GM21723 (cell line): ENCODE measurements at regions not wholly inside any gene's neighbourhood (a gene's known extent, or its start where the extent isn't known, plus 50 kb on each side); places are given as distances from the start of the nearest gene placed in this dataset.
A peak's percentile ranks its signal among the peaks of the same experiment; 100 is the strongest.

Experiments used
- ATAC-seq: cut with Tn5 transposase; IDR thresholded peaks from one replicate; pipeline ENCODE4 v1.9.1; 2021; ENCODE audit warnings: mild to moderate bottlenecking, moderate library complexity; ENCODE audit not compliant: unreplicated experiment

DNA sequence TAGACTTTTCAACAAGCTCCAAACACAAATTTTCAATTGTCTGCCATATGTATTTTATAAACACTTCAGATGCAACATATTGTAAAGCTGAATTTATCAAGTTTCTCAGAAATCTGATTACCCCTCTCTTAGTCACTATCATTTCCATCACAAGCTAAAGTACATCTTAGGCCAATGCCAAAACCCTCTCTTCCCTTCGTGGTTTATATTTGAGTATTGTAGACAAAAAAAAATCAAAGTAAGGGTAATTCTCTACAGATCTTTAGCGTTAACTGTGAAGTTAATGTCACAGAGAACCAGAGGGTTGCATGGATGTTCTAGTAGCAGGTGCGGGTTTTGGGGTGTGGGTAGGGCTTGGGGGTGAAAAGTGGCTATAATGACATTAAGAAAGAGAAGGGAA lies 387.7 kb upstream of the PTGER4 start:
- no peak for ATAC-seq

DNA sequence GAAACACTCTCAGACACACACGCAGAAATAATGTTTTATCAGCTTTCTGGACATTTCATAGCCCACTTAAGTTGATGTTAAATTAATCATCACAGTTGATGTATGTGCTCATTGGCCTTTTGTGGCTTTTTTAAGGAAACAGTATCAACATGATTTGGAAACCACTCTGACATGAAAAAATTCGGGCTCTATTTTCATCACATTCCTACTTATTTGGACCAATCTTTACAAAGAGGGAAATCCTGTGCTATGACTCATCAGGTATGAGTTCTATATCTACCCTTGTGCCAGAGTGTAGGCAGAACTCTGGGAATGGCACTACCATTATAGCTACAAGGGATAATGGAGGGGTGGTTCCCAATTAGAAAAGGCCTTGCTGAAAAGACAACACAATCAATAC lies 388.4 kb upstream of the PTGER4 start:
- ATAC-seq = no peak

DNA sequence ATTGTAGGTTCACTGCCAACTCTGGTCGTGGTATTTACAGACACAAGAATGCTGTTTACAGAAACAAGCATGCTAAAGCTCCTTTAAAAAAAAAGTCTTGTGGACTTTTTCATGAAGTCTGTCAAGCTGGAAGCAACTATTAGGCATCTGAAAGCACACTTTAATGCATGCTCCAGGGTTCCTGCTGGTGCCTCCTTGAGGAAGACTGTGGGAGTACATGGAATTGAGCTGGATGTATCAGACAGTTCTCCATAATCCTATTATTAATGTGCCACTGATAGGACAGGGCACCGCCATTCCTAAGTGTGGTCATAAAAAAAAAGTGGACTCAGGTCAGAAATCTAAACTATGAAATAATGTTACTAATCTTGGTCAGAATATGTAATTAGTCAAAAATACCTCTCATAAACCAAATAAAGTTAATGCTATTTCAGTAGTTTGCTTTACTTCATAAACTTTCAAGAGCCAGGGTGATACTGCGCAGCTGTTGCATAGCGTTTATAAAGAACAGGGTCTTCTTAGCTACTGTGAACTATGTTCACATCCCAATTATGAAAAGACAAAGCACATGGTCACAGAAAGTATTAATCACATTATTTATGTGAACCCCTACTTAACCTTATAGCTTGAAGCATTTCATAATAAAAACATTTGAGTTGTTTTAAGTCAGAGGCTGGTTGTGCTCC lies 390.8 kb upstream of the PTGER4 start:
- no peak for ATAC-seq

DNA sequence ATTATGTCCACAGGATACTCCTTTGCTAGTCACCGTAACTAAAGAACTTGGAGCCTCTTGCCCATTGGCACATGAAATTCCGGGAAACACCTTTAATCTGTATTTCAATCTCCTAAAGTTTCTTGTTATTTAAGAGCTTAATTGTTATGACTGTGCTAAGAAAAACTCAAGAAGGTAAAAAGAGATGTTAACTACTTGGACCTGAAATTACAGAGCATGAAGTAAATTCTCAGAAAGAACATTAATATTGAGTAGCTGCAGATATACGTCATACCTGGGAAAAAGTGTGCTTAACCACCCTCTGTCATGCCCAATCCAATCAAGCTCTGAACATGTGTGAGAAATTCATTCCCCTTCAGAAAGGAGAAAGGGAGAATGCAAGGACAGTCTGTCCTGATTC lies 394.9 kb upstream of the PTGER4 start:
- no peak for ATAC-seq

DNA sequence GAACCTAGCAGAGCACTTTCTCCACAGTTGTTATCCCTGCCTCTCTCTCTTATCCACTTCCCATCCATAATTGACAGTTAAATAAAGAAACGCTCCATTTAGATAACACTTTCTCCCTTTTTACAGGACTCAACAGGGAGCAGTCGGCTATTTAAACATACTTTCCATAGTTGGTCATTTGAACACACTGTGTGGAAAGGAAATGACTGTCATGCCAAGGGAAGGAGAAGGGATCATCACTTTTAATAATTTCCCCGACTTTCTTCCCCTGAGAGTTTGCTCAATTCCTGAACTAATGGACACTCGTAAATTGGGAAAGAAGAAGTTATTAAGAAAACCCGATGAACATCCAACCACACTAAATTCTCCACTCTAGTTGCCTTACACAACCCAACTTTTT lies 400.8 kb upstream of the PTGER4 start:
- no peak for ATAC-seq

DNA sequence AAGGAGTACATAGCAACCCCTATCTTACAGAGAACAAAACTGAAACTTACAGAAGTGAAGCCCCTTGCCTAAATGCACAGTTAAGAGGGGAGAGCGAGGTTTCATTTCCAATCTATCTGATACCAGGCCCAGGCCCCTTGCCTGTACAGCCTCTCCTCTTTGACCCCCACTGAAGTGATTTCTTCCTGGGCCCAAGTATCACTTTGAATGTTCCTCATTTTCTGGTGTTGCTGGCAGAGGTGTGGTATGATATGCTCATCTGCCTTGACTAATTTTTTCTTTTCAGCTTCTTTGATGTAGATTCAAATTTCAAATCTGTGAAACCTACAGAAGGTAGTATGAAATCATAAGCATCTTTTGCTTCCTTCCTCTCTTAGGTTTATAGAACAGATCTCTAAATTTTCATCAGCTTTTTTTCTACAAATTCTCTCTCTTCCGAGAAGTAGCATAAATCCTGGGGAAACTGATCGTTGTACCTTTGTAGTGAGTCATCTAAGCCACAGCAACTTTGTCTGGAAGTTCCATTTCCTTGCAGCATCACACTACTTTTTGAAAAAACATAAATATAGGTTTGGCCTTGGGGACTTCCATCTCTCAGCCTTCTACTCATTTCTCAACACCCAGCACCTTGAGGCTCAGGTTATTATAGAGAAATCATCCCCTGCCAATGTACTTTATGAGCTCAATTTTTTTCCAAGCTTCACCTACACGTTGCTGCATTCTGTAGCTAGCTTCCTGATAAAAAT lies 402.4 kb upstream of the PTGER4 start:
- ATAC-seq = peak; percentile 72

DNA sequence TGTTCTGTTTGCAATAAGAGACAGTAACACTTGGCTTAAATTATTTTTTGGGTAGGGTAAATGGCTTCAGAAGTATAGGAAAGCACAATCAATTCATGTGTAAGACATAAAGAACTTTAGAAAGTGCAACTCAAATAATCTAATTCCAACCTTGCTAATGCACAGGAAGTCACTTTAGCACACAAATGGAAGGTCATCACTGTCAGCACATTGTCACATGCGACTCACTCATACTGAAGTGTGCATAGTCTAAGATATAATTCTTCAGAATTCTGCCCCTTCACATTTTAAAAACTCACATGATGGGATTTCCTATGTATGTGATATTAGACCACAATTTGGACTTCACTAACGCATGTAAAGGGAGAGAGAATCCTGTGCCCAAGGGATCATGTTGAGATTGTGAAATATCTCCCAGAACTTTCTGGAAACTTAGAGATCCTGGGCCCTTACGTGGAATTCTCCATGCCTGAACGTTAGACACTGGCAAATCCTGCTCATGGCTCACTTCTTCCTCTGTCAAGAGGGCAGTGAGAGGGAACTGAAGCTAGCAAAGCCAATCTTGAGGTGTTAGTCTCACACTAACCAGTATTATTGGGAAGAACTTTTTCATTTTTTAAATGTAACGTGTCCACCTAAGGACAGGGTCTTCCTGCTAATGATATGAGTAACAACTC lies 403.2 kb upstream of the PTGER4 start:
- peak; percentile 22 for ATAC-seq

DNA sequence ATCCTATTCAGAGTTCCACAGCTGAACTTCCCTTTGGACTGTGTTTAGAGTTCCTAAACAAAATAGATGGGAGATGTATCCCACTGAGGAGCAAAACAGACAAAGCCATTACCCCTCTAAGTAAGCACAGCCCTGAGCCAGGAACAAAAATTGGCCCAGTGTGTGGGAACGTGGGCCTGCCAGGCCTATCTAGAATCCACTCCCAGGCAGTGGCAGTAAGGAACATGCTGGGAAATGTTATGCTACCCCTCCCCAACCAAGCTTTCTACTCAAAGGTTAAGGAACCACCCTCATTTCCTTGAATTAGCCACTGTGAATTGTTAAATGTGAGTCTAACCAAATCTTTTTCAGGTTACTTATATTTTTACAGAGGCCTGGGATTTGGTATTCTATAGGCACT lies 405.1 kb upstream of the PTGER4 start:
- no peak for ATAC-seq

DNA sequence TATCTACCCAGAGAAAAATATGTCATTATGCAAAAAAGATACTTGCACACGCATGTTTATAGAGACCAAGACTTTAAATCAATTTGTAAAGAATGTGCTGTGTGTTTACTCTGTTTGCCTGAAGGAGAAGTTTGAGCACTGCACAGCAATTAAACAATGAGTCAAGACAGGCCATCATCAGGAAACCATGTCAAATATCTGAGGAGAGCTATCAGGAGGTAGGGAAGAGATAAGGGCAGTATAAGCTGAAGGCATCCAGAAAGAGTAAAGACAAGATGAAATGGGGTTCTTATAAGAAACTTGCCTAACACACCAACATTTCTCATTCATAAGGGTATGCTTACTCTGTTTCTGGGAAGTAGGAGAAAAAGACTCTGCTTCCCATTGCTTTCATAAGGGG lies 405.8 kb upstream of the PTGER4 start:
- no peak for ATAC-seq

DNA sequence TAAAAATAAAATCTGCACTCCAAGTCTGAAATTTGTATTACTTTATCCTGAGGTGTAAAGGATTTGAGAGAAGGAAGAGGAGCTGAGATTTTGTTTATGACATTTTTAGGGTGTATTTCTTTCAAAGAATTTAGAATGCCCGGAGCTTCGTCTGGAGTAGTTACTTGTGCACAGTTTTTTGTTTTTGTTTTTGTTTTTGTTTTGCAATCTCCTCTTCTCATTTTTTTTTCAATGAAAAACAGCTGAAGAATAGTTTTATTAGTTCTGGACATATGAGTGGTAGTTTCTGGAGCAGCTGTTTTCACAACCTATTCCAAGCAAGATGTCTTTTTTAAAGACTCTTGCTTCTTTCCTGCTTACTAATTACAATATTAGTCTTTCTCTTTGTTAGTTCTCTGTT lies 408.2 kb upstream of the PTGER4 start:
- ATAC-seq = no peak

DNA sequence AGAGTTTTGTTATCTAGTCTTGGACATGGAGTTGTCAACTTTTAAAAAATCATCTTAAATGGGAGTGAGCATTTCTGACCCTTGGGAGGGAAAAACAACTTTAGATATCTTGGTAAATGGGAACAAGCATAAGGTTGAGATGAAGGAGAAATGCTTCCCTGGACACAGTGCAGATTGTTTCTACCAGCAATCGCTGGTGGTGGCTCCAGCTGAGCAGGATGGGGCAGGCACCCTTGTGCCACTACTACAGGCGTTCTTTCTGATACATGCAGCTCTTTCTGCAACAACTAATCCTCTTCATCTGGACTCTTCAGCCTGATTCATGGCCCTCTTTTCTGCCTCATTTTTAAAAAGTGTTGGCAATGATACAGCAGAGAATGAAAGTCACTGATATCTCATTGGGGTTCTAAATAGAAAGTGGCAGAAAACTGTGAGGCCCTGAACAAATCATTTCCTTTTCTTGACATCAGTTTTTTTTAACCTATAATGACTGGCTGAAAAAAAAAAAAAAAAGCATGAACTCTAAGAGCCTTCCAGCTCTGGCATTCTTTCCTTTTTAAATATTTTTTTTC lies 409.4 kb upstream of the PTGER4 start:
- no peak for ATAC-seq

DNA sequence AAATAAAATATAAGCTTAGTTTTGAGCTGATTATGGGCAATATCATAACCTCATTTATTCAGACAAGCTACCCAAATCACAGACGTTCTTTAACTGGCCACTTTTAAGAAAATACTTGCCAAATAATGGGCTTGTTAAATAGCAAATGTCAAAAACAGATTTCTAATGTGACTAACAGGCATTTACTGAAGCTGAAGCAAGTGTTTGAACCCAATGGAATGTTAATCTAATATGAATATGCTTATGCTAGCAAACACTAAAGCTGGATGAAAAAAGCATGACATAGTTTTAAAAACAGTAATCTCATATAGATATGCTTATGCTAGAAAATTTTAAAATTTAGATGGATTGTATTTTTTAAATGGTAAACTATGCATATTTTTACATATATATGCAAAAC lies 411.6 kb upstream of the PTGER4 start:
- ATAC-seq = no peak

DNA sequence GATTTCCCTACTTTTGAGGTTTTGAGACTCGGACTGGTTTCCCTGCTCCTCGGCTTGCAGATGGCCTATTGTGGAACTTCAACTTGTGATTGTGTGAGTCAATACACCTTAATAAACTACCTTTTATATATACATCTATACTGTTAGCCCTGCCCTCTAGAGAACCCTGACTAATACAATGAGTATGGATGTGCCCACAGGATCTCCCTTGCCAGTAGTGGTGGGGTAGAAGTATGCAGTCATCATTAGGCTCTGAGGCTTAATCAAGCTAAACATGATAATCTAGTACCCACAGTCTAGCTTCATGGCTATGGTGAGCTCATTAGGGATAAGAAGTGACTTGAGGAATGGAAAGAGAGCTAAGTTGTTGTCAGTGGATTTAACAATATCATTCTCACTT lies 412.8 kb upstream of the PTGER4 start:
- ATAC-seq = no peak

DNA sequence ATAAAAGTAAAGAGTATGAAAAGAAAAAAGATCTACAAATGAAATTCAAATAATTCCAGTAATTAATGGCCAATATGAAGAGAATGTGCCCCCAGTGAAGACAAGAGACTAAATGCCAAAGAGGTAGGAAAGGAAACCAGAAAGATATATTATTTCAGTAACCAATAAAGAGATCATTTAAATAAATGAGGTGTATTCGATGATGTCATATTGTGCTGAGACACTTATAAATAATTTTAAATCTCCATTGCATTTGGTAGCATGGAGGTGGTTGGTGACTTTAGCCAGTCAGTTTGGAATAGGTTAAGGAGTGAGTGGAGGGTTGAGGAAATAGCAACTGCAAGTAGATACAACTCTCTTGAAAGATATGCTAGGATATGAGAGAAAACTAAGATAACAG lies 417.7 kb upstream of the PTGER4 start:
- no peak for ATAC-seq

DNA sequence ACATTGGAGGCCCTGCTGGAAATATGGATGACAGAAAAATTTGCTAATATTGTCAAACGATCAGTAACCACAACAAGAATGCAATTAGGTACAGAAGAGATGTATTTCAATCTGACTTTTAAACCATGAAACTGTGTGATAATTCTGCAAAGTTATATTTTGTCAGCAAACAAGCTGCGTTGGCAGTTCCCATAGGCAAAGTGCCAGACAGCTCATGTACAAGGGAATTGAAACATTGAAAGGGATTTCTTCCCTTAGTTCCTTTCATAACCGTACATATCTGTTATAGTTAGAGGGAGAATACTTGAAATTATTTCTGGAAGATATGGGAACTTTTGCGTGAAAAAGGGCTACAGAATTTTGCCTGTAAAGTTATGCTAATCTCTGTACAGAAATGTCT lies 419.4 kb upstream of the PTGER4 start:
- no peak for ATAC-seq

DNA sequence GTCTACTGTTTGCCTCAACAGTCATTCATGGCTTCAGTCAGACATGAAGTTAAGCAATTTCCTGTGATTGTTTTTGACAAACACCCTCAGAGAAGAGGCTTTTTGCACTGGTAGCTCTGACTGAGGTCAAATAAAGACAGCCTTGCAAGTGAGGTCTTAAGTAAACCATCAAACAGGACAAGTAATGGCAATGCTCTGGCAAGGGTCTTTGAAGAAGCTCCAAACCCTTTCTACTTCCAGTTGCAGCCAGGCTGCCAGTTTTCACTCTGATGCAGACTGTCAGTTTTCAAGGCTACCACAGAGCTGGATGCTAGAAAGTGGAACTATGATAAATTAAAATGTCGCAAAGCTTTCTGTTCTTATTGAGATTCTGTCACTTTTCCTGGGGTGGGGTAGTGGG lies 421.5 kb upstream of the PTGER4 start:
- ATAC-seq = no peak

DNA sequence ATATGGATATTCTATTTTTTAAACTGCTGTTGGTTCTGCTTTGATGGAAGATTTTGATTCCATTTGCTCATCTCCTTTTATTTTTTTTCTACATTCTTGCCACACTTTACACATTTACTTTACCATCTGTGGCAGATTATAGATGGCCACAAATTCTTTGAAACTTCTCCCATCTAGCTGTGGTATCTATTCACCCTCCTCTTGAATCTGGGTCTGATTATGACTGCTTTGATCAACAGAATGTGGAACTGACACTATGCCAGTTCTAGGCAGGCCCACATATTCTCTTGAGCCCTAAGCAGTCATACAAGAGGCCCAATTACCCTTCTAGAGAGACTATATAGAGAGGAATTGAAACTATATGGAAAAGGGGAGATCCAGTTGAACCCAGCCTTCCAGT lies 439.0 kb upstream of the PTGER4 start:
- ATAC-seq = no peak

DNA sequence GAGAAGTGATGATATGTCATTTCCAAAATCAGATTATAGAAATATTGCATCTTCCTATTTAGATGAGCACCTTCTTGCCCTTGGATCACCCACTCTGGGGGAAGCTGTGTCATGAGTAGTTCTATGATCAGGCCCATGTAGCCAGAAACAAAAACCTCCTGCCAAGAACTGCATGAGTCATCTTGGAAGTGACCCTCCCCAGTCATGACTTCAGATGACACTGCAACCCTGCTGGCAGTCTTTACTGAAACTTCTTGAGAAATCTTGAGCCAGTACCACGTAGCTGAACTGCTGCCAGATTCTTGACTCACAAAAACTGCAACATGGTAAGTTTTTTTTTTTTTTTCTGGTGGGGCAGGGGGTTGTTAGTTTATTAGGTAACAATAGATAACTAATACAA lies 439.6 kb upstream of the PTGER4 start:
- ATAC-seq = no peak

DNA sequence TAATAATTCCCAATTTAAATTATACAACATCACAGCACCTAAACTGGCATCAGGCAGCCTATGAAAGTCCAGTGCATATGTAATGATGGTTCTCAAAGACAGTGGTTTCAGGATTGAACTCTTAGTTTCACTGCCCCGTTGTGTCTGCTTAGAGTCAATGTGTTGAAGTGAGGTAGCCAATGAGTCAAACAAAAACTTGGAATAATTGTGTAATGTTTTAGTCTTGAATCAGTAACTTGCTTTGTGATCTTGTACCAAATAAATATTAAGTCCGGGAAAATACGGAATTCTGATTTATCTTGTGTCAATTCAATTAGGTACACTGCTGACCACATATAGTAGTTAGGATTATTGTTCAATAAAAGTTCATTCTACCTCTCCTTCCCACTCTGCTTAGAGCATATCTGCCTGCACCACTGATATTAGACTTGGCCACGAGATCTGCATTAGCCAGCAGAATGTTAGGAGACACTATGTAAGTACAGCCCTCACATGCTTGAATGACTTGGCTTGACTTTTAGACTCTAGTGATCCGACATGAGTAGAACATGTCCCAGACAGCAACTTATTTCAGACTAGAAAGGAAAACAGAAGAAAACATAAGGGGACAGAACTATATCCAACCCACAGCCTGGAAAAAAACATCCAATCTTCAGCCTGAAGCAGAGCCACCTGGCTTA lies 441.5 kb upstream of the PTGER4 start:
- ATAC-seq = no peak

DNA sequence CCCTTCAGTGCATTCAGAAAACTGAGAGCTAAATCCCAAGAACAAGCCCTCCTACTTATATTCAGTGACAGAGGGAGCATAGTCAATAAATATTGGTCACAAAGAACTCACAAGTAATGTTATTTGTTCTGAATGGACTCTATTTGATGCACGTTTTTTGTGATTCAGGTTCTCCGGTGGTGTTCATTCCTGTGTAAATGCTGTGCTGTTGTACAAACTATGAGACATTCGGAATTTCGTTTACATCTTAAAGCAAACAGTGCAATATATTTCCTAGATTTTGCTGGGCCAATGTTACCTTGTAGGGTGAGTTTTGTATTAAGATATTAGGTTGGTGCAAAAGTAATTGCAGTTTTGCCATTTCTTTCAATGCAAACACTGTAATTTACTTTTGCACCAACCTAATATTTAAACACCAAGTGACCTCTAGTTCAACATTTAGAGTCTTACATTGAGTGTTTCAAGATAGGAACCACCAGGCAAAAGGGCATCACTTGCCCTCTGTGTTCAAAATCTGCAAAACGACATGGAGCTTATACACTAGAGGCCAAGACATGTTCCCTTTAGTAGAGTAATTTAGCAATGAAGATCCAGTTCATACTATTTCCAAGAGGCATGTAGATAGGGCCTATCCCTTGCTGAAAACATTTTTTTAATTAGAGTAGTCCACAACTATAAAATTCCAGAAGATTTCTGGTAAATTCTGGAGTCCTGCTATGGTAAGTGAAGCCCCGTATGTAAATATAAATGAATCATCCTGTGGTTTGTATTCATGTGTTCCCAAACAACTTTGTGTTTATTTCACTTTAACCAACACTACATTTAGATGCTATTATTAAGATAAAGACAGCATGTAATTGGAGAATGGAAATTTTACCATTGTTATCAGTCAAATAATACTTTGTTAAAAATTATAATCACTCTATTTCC lies 444.0 kb upstream of the PTGER4 start:
- ATAC-seq = no peak
